GM23248 (cell line): ENCODE measurements at regions not wholly inside any gene's neighbourhood (a gene's known extent, or its start where the extent isn't known, plus 50 kb on each side); places are given as distances from the start of the nearest gene placed in this dataset.

ENCODE experiments used
- EZH2 ChIP-seq: fragments of 200-600 bp; sonication (generic); IDR thresholded peaks from 2 replicates; pipeline ENCODE4 v1.6.1; 2018; ENCODE audit warnings: antibody characterized with exemption, mild to moderate bottlenecking; ENCODE audit not compliant: insufficient read depth, poor library complexity, severe bottlenecking
- EZH2phosphoT487 ChIP-seq: fragments of 200-600 bp; sonication (generic); IDR thresholded peaks from 2 replicates; pipeline ENCODE4 v1.6.1; 2018; ENCODE audit warnings: antibody characterized with exemption, moderate library complexity, mild to moderate bottlenecking, low read depth; ENCODE audit not compliant: insufficient read depth

- no peak for TF ChIP-seq EZH2
- no peak for TF ChIP-seq EZH2phosphoT487
These were observed 392.5 kb downstream of the MAN2A1 start for GRCh38 chr5:110082194-110082593.
